ENCODE measurements at regions not wholly inside any gene's neighbourhood (a gene's known extent, or its start where the extent isn't known, plus 50 kb on each side); places are given as distances from the start of the nearest gene placed in this dataset.
A peak's percentile ranks its signal among the peaks of the same experiment; 100 is the strongest.
"Not testable (repeated sequence)": the region's sequence is repeated elsewhere in the genome, so short reads cannot be mapped to it uniquely, and the experiment has no call there.

DNA sequence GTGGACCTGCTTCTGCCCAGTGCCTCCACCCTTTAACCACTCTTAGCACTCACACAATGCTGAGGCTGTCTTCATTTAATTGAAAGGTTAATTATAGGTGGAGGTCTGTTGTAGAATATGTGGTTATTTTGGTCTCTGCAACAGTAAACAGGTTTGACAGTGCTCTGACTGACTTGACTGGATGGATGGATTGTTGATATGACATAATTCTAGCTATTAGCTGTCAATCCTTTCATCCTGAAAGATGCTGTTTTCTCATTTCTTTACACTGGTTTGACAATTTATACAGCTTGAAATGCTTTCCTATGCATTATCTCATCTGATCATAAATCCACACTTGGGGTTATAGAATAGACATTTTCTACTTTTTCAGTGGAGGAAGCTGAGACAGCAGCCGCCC, 210.7 kb downstream of the CDH26 start:
- no peak for DNase-seq (ENCODE audit: low read depth in 2 of 2)

GRCh38 chr20:60170116-60170515, 211.9 kb downstream of the CDH26 start:
- DNase-seq (ENCODE audit: low read depth in 2 of 2), result no peak

DNA sequence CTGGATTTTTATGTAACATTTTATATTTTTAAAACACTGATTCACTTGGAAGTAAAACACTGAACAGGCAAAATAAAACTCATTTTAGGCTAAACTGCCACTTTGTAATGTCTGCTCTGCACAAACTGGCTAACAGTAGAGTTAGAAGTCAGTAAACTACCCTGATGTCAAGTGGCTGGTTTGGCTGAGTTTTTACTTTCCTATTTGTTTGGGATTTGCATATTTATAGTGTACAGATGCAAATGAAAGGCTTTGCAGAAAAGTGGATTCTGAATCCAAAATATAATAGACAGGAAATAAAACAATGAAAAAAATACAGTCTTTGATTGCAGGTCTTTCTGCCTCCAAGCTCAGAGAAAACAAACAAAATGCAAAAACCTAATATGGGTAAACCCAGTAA, 213.1 kb downstream of the CDH26 start:
- no peak for DNase-seq (ENCODE audit: low read depth in 2 of 2)

- DNase-seq (ENCODE audit: low read depth in 2 of 2), result no peak
These were observed 213.5 kb downstream of the CDH26 start for GRCh38 chr20:60171738-60172137.

GRCh38 chr20:60172346-60172984, 214.2 kb downstream of the CDH26 start:
- DNase-seq (ENCODE audit: low read depth in 2 of 2), result no peak

GRCh38 chr20:60177080-60177479, 218.9 kb downstream of the CDH26 start:
- no peak for DNase-seq (ENCODE audit: low read depth in 2 of 2)

- no peak for DNase-seq (ENCODE audit: low read depth in 2 of 2)
These were observed 222.8 kb downstream of the CDH26 start for GRCh38 chr20:60180986-60181385.

- no peak for DNase-seq (ENCODE audit: low read depth in 2 of 2)
These were observed 228.2 kb downstream of the CDH26 start for GRCh38 chr20:60186412-60186811.

DNA sequence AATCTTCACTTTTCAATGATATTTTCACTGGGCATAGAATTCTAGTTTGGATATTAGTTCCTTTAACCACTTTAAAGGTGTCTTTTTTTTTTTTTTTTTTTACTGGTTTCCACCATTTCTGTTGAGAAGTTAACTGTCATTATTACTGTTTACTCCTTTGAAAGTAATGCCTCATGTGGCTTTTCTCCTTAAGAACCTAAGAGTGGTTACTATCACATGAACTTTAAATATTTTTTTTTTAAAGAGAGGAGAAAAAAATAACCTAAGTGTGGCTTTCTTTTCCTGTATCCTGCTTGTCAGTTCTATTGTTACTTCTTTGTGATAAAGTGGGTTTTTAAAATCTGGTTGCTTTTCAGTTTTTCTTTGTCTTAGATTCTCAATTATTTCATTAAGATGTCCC, 229.5 kb downstream of the CDH26 start:
- DNase-seq (ENCODE audit: low read depth in 2 of 2), result no peak

GRCh38 chr20:60191014-60191413, 232.8 kb downstream of the CDH26 start:
- DNase-seq (ENCODE audit: low read depth in 2 of 2), result no peak

DNA sequence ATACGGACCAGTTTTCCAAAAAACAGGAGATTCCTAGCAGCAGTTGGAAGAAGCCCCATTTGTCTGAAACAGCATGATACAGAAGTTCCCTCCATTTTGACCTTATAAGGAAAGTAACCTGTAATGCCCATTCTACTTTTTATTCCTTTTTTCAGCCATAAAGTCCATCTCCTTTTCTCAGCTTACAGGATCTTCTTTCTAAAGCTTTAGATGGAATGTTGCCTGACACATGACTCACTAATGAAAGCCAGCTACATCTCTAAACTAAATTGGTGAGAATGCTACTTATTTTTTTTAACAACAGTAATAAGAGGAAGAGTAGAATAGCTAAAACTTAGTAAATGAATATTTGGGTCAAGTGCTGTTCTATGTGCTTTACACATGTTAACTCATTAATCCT, 234.1 kb downstream of the CDH26 start:
- DNase-seq (ENCODE audit: low read depth in 2 of 2), result no peak

DNA sequence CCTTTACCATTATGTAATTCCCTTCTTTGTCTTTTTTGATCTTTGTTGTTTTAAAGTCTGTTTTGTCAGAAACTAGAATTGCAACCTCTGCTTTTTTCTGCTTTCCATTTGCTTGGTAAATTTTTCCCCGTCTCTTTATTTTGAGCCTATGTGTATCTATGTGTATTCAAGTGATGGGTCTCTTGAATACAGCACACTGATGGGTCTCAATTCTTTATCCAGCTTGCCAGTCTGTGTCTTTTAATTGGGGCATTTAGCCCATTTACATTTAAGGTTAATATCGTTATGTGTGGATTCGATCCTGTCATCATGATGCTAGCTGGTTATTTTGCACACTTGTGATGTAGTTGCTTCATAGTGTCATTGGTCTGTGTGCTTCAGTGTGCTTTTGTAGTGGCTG, 240.9 kb downstream of the CDH26 start:
- not testable (repeated sequence) for DNase-seq (ENCODE audit: low read depth in 2 of 2)

DNA sequence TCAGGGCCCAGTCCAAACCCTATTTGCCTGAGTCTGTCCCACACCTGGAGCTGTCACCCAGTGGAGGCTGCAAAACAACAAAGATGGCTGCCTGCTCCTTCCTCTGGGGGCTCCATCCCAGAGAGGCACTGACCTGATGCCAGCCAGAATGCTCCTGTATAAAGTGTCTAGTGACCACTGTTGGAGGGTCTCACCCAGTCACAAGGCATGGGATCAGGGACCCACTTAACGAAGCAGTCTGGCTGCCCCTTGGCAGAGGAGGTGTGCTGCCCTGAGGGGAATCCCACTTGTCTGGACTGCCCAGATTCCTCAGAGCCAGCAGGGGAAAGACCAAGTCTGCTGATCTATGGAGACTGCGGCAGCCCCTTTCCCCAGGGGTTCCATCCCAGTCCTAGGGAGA, 241.6 kb downstream of the CDH26 start:
- DNase-seq (ENCODE audit: low read depth in 2 of 2), result no peak

- no peak for DNase-seq (ENCODE audit: low read depth in 2 of 2)
These were observed 242.2 kb downstream of the CDH26 start for GRCh38 chr20:60200305-60200918.

- DNase-seq (ENCODE audit: low read depth in 2 of 2), result no peak
These were observed 243.1 kb downstream of the CDH26 start for GRCh38 chr20:60201198-60201835.

DNA sequence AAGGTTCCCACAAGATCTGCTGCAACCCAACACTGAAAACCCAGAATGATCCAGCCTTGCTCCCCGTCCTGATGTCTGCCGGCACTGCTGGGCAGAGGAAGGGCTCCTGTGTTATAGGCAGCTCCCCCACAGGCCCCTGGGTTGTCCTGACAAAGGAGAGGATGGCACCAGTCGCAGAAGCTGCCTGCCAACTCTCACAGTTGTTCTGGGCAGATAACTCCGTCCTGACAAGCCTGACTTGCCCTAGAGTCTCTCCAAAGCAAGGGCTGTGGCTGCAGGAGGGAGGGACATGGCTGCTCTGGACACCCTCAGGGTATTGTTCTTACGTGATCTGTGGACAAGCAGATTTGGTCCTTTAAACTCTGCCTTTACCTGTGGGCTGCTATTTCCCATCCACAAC, 243.8 kb downstream of the CDH26 start:
- no peak for DNase-seq (ENCODE audit: low read depth in 2 of 2)

DNA sequence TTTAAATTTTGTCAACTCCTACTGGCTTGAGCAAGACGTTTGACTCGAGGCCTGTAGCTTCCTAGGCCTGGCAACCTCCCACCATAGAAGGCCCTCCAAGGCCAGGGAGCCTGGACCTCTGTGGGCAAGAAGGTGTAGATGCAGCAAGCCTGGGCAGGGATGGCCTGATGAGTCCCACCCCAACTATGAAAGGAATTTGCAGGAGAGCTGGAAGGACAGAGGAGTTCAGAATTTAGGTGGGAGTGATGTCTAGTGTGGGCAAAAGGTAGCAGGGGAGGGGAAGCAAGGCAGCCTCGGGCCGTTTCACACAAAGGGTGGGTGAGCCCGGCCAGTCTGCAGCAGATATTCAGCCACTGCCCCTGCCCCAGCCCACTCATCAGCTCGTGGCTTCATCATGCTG, 245.2 kb downstream of the CDH26 start:
- no peak for DNase-seq (ENCODE audit: low read depth in 2 of 2)

- no peak for DNase-seq (ENCODE audit: low read depth in 2 of 2)
These were observed 246.4 kb downstream of the CDH26 start for GRCh38 chr20:60204601-60205000.

DNA sequence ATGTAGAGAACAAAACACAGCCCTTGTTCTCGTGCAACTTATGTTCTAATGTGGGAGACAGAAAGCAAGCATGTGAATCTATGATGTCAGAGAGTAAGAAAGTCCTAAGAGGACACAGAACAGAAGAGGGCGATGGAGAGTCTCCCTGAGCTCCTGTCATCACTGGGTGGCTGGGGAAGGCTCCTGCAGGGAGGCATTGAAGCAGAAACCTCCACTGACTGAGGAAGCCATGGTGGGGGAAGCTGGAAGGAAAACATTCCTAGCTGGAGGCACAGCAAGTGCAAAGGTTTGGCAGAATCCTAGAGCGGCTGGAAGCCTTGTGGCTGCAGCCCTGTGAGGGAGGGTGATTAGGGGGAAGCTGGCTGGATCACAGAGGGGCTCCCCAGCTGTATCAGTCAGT, 248.0 kb downstream of the CDH26 start:
- no peak for DNase-seq (ENCODE audit: low read depth in 2 of 2)

DNA sequence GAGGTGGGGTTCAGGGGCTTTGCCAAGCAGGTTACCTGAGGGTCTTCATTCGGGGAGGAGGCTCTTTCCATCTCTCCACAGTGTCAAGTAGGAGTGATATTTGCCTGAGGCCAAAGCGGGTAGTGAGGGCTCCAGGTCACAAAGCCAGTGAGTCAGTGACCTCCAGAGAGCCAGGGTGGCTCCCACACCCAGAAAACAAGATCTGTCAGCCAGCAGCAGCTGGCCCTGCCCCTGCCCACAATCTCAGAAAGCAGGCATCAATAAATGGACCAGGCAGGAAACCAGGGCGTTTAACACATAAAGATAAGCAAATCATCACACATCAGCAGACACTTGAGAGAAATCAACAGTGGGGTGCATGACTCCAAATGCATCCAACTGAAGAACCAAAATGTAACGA, 250.8 kb downstream of the CDH26 start:
- DNase-seq (ENCODE audit: low read depth in 2 of 2), result no peak

DNA sequence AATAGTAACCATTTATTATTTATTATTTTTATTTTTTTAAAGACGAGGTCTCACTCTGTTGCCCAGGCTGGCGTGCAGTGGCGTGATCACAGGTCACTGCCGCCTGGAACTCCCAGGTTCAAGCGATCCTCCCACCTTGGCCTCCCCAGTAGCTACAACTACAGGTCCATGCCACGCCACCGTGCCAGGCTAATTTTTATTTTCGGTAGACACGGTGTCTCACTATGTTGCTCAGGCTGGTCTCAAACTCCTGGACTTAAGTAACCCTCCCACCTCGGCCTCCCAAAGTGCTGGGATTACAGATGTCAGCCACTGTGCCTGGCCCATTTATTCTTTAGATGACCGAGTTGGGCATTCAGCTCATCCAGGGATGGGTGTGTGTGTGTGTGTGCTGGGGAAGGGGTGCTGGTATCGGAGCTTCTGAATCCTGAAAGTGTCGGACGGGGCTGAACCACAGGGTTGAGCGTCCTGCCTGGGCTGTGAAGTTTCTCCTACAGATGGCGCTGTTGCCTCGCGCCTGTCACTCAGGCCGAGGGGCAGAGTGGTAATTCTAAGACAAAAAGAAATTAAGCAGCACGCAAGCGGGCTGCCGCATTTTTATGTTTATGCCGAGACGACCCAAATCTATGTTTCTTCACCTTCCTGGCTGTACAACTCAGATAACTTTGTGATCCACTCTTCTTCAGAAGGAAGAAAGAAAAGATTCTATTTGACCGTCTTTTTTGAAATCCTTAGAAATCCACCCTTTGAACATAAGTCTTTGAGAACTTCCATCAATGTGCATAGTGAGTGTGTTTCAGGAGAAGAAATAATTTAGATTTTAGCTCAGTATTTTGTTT, 252.8 kb downstream of the CDH26 start:
- DNase-seq (ENCODE audit: low read depth in 2 of 2), result peak in 1 of 2 donors; percentile 14

DNA sequence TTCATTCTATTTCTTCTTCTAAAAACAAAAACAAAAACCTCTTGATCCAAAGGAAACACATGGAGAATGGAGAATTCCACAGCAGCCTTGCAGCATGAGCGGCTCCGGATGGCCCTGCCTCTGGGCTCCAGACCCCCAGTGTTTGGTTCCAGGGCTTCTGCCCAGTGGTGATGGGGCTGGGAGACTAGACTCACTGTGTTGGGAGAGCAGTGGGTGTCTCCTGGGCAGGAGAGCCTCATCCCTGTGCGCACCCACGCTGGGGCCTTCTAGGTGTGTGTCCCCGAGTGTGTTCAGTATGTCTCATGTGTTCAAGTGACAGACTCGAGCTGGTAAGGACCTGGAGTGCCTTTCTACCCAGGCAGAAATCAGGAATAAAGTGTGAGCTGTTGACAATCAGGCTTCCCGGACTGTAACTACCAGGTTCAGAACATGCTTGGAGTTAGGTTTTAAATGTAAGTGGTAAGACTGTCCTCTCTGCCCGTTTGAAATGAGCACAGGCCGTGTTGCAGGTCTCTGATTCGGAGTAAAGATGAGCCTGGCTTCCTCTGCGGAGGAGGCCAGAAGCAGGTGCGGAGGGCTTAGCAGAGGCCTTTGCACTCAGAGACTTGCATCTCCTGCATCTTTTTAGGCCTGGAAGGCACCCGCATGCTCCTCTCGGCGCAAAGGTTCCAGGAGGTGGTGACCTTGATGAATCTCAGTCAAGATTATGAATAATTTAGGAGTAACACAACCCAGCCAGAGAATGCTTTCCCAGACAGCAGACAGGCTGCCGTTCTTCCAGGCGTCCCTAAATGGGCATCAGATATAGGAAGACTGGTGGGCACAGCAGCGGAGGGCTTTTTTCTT, 253.6 kb downstream of the CDH26 start:
- DNase-seq (ENCODE audit: low read depth in 2 of 2), result no peak
